GM12872 (cell line): ENCODE measurements at regions not wholly inside any gene's neighbourhood (a gene's known extent, or its start where the extent isn't known, plus 50 kb on each side); places are given as distances from the start of the nearest gene placed in this dataset.

Experiments used
- TF ChIP-seq, protein P1 (sequence below): IDR thresholded peaks from 3 replicates; pipeline ENCODE4 v1.5.1; 2011; ENCODE audit warnings: low read depth, mild to moderate bottlenecking, low read length, moderate library complexity; ENCODE audit not compliant: insufficient read depth

GRCh38 chr4:31896349-31896748, 1176.2 kb downstream of the PCDH7 start:
- TF ChIP-seq, protein P1, sequence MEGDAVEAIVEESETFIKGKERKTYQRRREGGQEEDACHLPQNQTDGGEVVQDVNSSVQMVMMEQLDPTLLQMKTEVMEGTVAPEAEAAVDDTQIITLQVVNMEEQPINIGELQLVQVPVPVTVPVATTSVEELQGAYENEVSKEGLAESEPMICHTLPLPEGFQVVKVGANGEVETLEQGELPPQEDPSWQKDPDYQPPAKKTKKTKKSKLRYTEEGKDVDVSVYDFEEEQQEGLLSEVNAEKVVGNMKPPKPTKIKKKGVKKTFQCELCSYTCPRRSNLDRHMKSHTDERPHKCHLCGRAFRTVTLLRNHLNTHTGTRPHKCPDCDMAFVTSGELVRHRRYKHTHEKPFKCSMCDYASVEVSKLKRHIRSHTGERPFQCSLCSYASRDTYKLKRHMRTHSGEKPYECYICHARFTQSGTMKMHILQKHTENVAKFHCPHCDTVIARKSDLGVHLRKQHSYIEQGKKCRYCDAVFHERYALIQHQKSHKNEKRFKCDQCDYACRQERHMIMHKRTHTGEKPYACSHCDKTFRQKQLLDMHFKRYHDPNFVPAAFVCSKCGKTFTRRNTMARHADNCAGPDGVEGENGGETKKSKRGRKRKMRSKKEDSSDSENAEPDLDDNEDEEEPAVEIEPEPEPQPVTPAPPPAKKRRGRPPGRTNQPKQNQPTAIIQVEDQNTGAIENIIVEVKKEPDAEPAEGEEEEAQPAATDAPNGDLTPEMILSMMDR: no peak

DNA sequence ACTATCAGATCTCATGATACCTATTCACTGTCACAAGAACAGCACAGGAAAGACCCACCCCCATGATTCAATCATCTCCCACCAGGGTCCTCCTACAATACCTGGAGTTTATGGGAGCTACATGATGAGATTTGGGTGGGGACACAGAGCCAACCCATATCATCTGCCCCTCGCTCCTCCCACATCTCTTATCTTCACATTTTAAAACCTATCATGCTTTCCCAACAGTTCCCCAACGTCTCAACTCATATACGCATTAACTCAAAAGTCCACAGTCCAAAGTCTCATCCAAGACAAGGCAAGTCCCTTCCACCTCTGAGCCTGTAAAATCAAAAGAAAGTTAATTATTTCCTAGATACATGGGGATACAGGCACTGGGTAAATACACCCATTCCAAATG, 1185.2 kb downstream of the PCDH7 start:
- TF ChIP-seq, protein P1: no peak

DNA sequence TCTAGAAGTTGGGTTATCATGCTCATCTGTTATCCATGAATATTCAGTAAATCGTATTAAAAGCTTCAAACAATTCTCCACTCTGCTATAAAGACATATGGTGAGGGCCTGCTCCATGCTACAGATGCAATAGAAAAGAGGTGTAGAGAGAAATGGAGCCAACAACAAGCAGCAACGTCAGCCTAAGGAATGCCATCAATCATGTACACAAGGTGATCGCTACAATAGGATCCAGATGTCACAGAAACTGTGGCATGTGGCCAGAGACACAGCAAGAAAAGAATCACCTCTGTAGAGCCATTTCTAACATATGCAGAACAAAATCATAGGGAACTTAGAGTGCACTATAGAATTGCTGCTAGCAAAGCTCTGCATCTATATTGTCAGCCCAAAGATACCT, 1188.1 kb downstream of the PCDH7 start:
- TF ChIP-seq, protein P1: no peak

DNA sequence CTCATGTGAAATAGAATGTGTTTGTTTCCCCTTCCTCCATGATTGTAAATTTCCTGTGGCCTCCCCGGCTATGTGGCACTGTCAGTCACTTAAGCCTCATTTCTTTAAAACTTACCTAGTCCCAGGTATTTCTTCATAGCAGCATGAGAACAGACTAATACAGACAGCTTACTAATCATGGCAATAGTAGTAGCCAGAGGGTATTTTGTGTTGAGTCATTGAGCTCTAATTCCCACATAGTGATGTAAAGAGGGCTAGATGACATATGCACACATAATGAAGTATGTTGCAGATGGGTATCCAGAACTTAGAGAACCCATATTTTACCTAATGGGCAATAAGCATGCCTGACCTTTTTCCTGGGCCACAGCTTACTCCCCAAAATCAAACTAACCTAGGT, 1197.2 kb downstream of the PCDH7 start:
- TF ChIP-seq, protein P1: no peak

- TF ChIP-seq, protein P1: no peak
Observed at GRCh38 chr4:31918891-31919290, 1198.7 kb downstream of the PCDH7 start.

GRCh38 chr4:31923634-31924033, 1203.5 kb downstream of the PCDH7 start:
- TF ChIP-seq, protein P1: no peak

- TF ChIP-seq, protein P1: no peak
Observed at GRCh38 chr4:31929676-31930345, 1209.6 kb downstream of the PCDH7 start.
